HFFc6 (cell line): ENCODE measurements at regions not wholly inside any gene's neighbourhood (a gene's known extent, or its start where the extent isn't known, plus 50 kb on each side); places are given as distances from the start of the nearest gene placed in this dataset.

ENCODE experiments used
- DNase-seq: peaks from one replicate; pipeline ENCODE4 v3.0.0-alpha.2; 2018
- H3K27ac Mint-ChIP-seq: 2 replicates; pipeline ENCODE4 v1.8.0; 2020; ENCODE audit warnings: mild to moderate bottlenecking, mixed read lengths
- H3K27me3 Mint-ChIP-seq: 2 replicates; pipeline ENCODE4 v1.8.0; 2021; ENCODE audit warnings: mild to moderate bottlenecking, moderate library complexity, mixed read lengths; ENCODE audit not compliant: insufficient read depth
- H3K36me3 Mint-ChIP-seq: 2 replicates; pipeline ENCODE4 v1.8.0; 2021; ENCODE audit warnings: low read depth, mixed read lengths
- H3K4me1 Mint-ChIP-seq: 2 replicates; pipeline ENCODE4 v1.8.0; 2020; ENCODE audit warnings: low read depth, mixed read lengths
- H3K4me3 Mint-ChIP-seq: 2 replicates; pipeline ENCODE4 v1.8.0; 2020; ENCODE audit warnings: mild to moderate bottlenecking, moderate library complexity, mixed read lengths
- H3K9me3 Mint-ChIP-seq: 2 replicates; pipeline ENCODE4 v1.8.0; 2020; ENCODE audit warnings: mild to moderate bottlenecking, mixed read lengths
- CTCF ChIP-seq: fragments of 200-600 bp; sonication (generic); IDR thresholded peaks from 2 replicates; pipeline ENCODE4 v1.5.0; 2021; ENCODE audit warnings: antibody characterized with exemption, mild to moderate bottlenecking

GRCh38 chr3:106126846-106127235, 258.0 kb upstream of the CBLB start:
- Mint-ChIP-seq H3K9me3 (no peaks in the 10 kb centered on the region), H3K27ac (peak overlapping the region; percentile 8; the same call in 1 of the 2 replicates), H3K4me3 (no peak overlapping the region), H3K36me3 (no peaks in the 10 kb centered on the region), H3K27me3 (peaks cover 1% of the 10 kb centered on the region; the same call in 1 of the 2 replicates), H3K4me1 (peaks cover 41% of the 10 kb centered on the region)
- no peak for DNase-seq
- no peak for TF ChIP-seq CTCF

GRCh38 chr3:106129939-106130338, 261.1 kb upstream of the CBLB start:
- Mint-ChIP-seq H3K27ac (peak overlapping the region; percentile 7; the same call in 1 of the 2 replicates), H3K4me1 (peaks cover 41% of the 10 kb centered on the region), H3K27me3 (peaks cover 1% of the 10 kb centered on the region; the same call in 1 of the 2 replicates), H3K36me3 (no peaks in the 10 kb centered on the region), H3K9me3 (0 out of 2 replicates have a peak, but pooled peaks cover 1% of the 10 kb centered on the region), H3K4me3 (peak overlapping the region; percentile 29)
- no peak for DNase-seq
- no peak for TF ChIP-seq CTCF

GRCh38 chr3:106130384-106131198, 261.8 kb upstream of the CBLB start:
- H3K27me3 Mint-ChIP-seq: peaks cover 1% of the 10 kb centered on the region; the same call in 1 of the 2 replicates
- TF ChIP-seq CTCF: no peak
- H3K9me3 Mint-ChIP-seq: 0 out of 2 replicates have a peak, but pooled peaks cover 3% of the 10 kb centered on the region
- H3K27ac Mint-ChIP-seq: peak overlapping the region; percentile 7
- peaks cover 36% of the 10 kb centered on the region for H3K4me1 Mint-ChIP-seq
- no peaks in the 10 kb centered on the region for H3K36me3 Mint-ChIP-seq
- DNase-seq: peak; percentile 43
- peak overlapping the region; percentile 29 for H3K4me3 Mint-ChIP-seq

GRCh38 chr3:106135451-106136160, 266.8 kb upstream of the CBLB start:
- no peak overlapping the region for H3K27ac Mint-ChIP-seq
- H3K4me1 Mint-ChIP-seq: peaks cover 24% of the 10 kb centered on the region
- no peak for DNase-seq
- H3K4me3 Mint-ChIP-seq: no peak overlapping the region
- no peaks in the 10 kb centered on the region for H3K36me3 Mint-ChIP-seq
- TF ChIP-seq CTCF: no peak
- peaks cover 1% of the 10 kb centered on the region; the same call in 1 of the 2 replicates for H3K27me3 Mint-ChIP-seq
- 0 out of 2 replicates have a peak, but pooled peaks cover 3% of the 10 kb centered on the region for H3K9me3 Mint-ChIP-seq

- Mint-ChIP-seq H3K4me1 (peaks cover 19% of the 10 kb centered on the region), H3K4me3 (no peak overlapping the region; the same call in 1 of the 2 replicates), H3K9me3 (0 out of 2 replicates have a peak, but pooled peaks cover 3% of the 10 kb centered on the region), H3K27ac (no peak overlapping the region), H3K27me3 (peaks cover 1% of the 10 kb centered on the region; the same call in 1 of the 2 replicates), H3K36me3 (no peaks in the 10 kb centered on the region)
- DNase-seq: no peak
- TF ChIP-seq CTCF: no peak
Measured at GRCh38 chr3:106139826-106140225, 271.0 kb upstream of the CBLB start.
